ENCODE measurements at regions not wholly inside any gene's neighbourhood (a gene's known extent, or its start where the extent isn't known, plus 50 kb on each side); places are given as distances from the start of the nearest gene placed in this dataset.

DNA sequence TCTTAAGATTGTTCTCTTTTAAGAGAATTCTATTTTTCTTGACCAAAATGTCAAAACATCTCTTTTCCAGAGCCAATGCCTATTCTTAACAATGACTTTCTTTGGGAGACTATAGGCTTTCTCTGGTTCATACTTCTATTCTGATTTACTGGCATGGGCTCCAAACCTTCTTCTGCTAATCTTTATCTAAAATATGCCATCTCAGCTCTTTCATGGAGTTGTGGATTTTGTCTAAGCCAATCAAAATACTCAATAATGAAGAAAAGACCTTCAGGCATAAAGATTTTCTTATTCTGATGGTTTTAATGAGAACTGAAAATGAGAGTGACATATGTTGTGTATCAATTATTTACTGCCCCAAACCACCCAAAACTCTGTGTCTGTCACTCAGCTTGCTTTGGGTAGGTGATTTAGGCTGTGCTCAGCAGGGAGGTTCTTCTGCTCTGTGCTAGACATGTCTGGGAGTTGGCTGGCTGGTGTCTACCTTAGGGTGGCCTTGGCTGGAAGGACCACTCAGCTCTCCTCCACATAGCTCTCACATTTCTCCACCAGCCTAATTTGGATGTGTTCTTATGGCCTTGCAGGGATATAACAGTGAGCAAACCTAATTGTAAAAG is 270.8 kb downstream of the PRDM2 start:
- Histone ChIP-seq H3K27ac (no peak overlapping the region), H3K4me1 (no peaks in the 10 kb centered on the region), H3K4me3 (no peak overlapping the region), H3K4me2 (no peak overlapping the region), H3K9me3 (no peaks in the 10 kb centered on the region)
- ChIA-PET POLR2A (no interaction called here), CTCF (no interaction called here)
- no peak for FAIRE-seq
- ATAC-seq, result no peak
- DNase-seq (ENCODE audit: low read depth in 1 of 2, low spot score in 1 of 2), result no peak
- TF ChIP-seq BHLHE40 (IDR thresholded peaks at IDR 0.05; ENCODE audit: low read depth, low read length), result no peak
- TF ChIP-seq RNF2 (IDR thresholded peaks at IDR 0.05; ENCODE audit: borderline replicate concordance, low read depth), result no peak
- no peak for TF ChIP-seq RARB (CRISPR knock-in tag; IDR thresholded peaks at IDR 0.05)
- no peak for TF ChIP-seq RAD21 (conservative IDR thresholded peaks at IDR 0.05 in 1 of 2, IDR thresholded peaks at IDR 0.05 in 1 of 2)
- peak; percentile 53 for TF ChIP-seq MAFK (IDR thresholded peaks at IDR 0.05; ENCODE audit: partially characterized antibody)
- TF ChIP-seq, protein P1, sequence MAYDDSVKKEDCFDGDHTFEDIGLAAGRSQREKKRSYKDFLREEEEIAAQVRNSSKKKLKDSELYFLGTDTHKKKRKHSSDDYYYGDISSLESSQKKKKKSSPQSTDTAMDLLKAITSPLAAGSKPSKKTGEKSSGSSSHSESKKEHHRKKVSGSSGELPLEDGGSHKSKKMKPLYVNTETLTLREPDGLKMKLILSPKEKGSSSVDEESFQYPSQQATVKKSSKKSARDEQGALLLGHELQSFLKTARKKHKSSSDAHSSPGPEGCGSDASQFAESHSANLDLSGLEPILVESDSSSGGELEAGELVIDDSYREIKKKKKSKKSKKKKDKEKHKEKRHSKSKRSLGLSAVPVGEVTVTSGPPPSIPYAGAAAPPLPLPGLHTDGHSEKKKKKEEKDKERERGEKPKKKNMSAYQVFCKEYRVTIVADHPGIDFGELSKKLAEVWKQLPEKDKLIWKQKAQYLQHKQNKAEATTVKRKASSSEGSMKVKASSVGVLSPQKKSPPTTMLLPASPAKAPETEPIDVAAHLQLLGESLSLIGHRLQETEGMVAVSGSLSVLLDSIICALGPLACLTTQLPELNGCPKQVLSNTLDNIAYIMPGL (CRISPR knock-in tag; IDR thresholded peaks at IDR 0.05; ENCODE audit: borderline replicate concordance), result no peak

DNA sequence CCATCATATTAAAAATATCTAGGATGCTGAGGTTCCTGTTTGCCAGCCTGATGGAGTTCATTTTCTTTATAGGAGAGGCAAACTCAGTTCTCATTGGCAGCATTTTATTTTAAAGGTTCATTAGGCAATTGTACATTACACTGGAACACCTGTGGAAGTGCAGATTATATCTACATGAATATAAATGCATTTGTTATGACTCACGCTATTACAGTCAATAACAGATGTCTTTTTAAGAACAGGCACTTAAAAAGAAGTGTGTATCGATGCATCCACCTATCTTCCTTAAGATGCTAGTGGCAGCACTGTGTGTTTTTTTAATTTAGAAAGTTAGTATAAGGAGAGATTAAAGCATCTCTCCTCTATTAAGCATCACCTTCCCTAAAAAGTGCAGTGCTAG is 276.5 kb downstream of the PRDM2 start:
- no peak for TF ChIP-seq ZFP36 (IDR thresholded peaks at IDR 0.05; ENCODE audit: borderline replicate concordance, partially characterized antibody)
- no peak for TF ChIP-seq RFX5 (IDR thresholded peaks at IDR 0.05)
- no peak for TF ChIP-seq POLR2A (IDR thresholded peaks at IDR 0.05; ENCODE audit: low read length)
- no peak for TF ChIP-seq EHMT2 (IDR thresholded peaks at IDR 0.05; ENCODE audit: low read depth)
- no peak for TF ChIP-seq HOXA7 (CRISPR knock-in tag; IDR thresholded peaks at IDR 0.05)
- no peak for TF ChIP-seq JUN (IDR thresholded peaks at IDR 0.05)
- no peak for TF ChIP-seq RAD21 (conservative IDR thresholded peaks at IDR 0.05 in 1 of 2, IDR thresholded peaks at IDR 0.05 in 1 of 2)
- TF ChIP-seq TP53 (CRISPR knock-in tag; IDR thresholded peaks at IDR 0.05), result no peak
- TF ChIP-seq HDAC2 (IDR thresholded peaks at IDR 0.05), result no peak
- no peak for TF ChIP-seq HOXB5 (CRISPR knock-in tag; IDR thresholded peaks at IDR 0.05)
- TF ChIP-seq FOXS1 (CRISPR knock-in tag; IDR thresholded peaks at IDR 0.05), result no peak
- TF ChIP-seq MAFK (IDR thresholded peaks at IDR 0.05; ENCODE audit: partially characterized antibody), result no peak
- TF ChIP-seq RARB (CRISPR knock-in tag; IDR thresholded peaks at IDR 0.05), result no peak
- no peak overlapping the region for H3K27ac ChIP-seq
- CTCF ChIA-PET, result interaction anchor here (1.1 to 1.3 kb wide), 2 partner anchors 11 to 16 kb away, joined by 3 read pairs; no protein-coding TSS in a partner anchor
- FAIRE-seq (no peak), DNase-seq (ENCODE audit: low read depth in 1 of 2, low spot score in 1 of 2) (no peak), ATAC-seq (no peak)
- no peak overlapping the region for H3K4me3 ChIP-seq
- WGBS (ENCODE audit: missing lambda C conversion rate), result 4% methylated on average over 2 of the region's 2 CpGs
- H3K4me2 ChIP-seq, result no peak overlapping the region
- no peaks in the 10 kb centered on the region for H3K4me1 ChIP-seq
- POLR2A ChIA-PET, result no interaction called here
- no peaks in the 10 kb centered on the region for H3K9me3 ChIP-seq

- FAIRE-seq (no peak), DNase-seq (ENCODE audit: low read depth in 1 of 2, low spot score in 1 of 2) (no peak), ATAC-seq (no peak)
- Histone ChIP-seq H3K4me1 (no peaks in the 10 kb centered on the region), H3K27ac (no peak overlapping the region), H3K4me3 (no peak overlapping the region), H3K4me2 (no peak overlapping the region), H3K9me3 (no peaks in the 10 kb centered on the region)
- POLR2A ChIA-PET, result no interaction called here
- TF ChIP-seq EHF (CRISPR knock-in tag; IDR thresholded peaks at IDR 0.05) (no peak), RAD21 (conservative IDR thresholded peaks at IDR 0.05 in 1 of 2, IDR thresholded peaks at IDR 0.05 in 1 of 2) (no peak), HOXA7 (CRISPR knock-in tag; IDR thresholded peaks at IDR 0.05) (no peak), EHMT2 (IDR thresholded peaks at IDR 0.05; ENCODE audit: low read depth) (no peak), PHF8 (IDR thresholded peaks at IDR 0.05; ENCODE audit: borderline replicate concordance, low read depth) (no peak), BHLHE40 (IDR thresholded peaks at IDR 0.05; ENCODE audit: low read depth, low read length) (no peak), RNF2 (IDR thresholded peaks at IDR 0.05; ENCODE audit: borderline replicate concordance, low read depth) (no peak), CHD2 (IDR thresholded peaks at IDR 0.05; ENCODE audit: low read length, partially characterized antibody) (no peak), HEYL (CRISPR knock-in tag; IDR thresholded peaks at IDR 0.05) (no peak), TFCP2L1 (CRISPR knock-in tag; IDR thresholded peaks at IDR 0.05) (no peak), RARB (CRISPR knock-in tag; IDR thresholded peaks at IDR 0.05) (no peak), RFX5 (IDR thresholded peaks at IDR 0.05) (no peak), CBX8 (IDR thresholded peaks at IDR 0.05) (no peak)
- TF ChIP-seq, protein P2, sequence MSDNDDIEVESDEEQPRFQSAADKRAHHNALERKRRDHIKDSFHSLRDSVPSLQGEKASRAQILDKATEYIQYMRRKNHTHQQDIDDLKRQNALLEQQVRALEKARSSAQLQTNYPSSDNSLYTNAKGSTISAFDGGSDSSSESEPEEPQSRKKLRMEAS (IDR thresholded peaks at IDR 0.05), result no peak
- TF ChIP-seq, protein P3, sequence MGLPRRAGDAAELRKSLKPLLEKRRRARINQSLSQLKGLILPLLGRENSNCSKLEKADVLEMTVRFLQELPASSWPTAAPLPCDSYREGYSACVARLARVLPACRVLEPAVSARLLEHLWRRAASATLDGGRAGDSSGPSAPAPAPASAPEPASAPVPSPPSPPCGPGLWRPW (IDR thresholded peaks at IDR 0.05), result no peak
- TF ChIP-seq, protein P4, sequence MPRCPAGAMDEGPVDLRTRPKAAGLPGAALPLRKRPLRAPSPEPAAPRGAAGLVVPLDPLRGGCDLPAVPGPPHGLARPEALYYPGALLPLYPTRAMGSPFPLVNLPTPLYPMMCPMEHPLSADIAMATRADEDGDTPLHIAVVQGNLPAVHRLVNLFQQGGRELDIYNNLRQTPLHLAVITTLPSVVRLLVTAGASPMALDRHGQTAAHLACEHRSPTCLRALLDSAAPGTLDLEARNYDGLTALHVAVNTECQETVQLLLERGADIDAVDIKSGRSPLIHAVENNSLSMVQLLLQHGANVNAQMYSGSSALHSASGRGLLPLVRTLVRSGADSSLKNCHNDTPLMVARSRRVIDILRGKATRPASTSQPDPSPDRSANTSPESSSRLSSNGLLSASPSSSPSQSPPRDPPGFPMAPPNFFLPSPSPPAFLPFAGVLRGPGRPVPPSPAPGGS (IDR thresholded peaks at IDR 0.05), result no peak
- TF ChIP-seq, protein P5, sequence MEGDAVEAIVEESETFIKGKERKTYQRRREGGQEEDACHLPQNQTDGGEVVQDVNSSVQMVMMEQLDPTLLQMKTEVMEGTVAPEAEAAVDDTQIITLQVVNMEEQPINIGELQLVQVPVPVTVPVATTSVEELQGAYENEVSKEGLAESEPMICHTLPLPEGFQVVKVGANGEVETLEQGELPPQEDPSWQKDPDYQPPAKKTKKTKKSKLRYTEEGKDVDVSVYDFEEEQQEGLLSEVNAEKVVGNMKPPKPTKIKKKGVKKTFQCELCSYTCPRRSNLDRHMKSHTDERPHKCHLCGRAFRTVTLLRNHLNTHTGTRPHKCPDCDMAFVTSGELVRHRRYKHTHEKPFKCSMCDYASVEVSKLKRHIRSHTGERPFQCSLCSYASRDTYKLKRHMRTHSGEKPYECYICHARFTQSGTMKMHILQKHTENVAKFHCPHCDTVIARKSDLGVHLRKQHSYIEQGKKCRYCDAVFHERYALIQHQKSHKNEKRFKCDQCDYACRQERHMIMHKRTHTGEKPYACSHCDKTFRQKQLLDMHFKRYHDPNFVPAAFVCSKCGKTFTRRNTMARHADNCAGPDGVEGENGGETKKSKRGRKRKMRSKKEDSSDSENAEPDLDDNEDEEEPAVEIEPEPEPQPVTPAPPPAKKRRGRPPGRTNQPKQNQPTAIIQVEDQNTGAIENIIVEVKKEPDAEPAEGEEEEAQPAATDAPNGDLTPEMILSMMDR (IDR thresholded peaks at IDR 0.05), result no peak
- CTCF ChIA-PET, result no interaction called here
- WGBS (ENCODE audit: missing lambda C conversion rate), result 50% methylated on average over 2 of the region's 2 CpGs
Measured at GRCh38 chr1:13981142-13981541, 281.2 kb downstream of the PRDM2 start.
